Endothelial cell (in vitro differentiated cells): ENCODE measurements at regions not wholly inside any gene's neighbourhood (a gene's known extent, or its start where the extent isn't known, plus 50 kb on each side); places are given as distances from the start of the nearest gene placed in this dataset.

Source experiments
- DNase-seq: peaks from one replicate; pipeline ENCODE4 v3.0.0; 2021; ENCODE audit warnings: low spot score
- H3K27ac Mint-ChIP-seq: one replicate; pipeline ENCODE4 v1.8.0; 2021; ENCODE audit warnings: mixed read lengths, inconsistent platforms; ENCODE audit not compliant: unreplicated experiment
- H3K27me3 Mint-ChIP-seq: one replicate; pipeline ENCODE4 v1.8.0; 2021; ENCODE audit warnings: mild to moderate bottlenecking, moderate library complexity, mixed read lengths, inconsistent platforms; ENCODE audit not compliant: unreplicated experiment
- H3K36me3 Mint-ChIP-seq: one replicate; pipeline ENCODE4 v1.8.0; 2021; ENCODE audit warnings: mild to moderate bottlenecking, low read depth, mixed read lengths, inconsistent platforms; ENCODE audit not compliant: unreplicated experiment
- H3K4me1 Mint-ChIP-seq: one replicate; pipeline ENCODE4 v1.8.0; 2021; ENCODE audit warnings: mild to moderate bottlenecking, mixed read lengths, inconsistent platforms; ENCODE audit not compliant: unreplicated experiment
- H3K4me3 Mint-ChIP-seq: one replicate; pipeline ENCODE4 v1.8.0; 2021; ENCODE audit warnings: mild to moderate bottlenecking, mixed read lengths, inconsistent platforms; ENCODE audit not compliant: unreplicated experiment
- H3K9me3 Mint-ChIP-seq: one replicate; pipeline ENCODE4 v1.8.0; 2021; ENCODE audit warnings: mixed read lengths, inconsistent platforms; ENCODE audit not compliant: unreplicated experiment
- TF ChIP-seq, protein P1 (sequence below): fragments of 200-600 bp; sonication (generic); IDR thresholded peaks from one replicate; pipeline ENCODE4 v1.5.0; 2021; ENCODE audit warnings: antibody characterized with exemption; ENCODE audit not compliant: unreplicated experiment

DNA sequence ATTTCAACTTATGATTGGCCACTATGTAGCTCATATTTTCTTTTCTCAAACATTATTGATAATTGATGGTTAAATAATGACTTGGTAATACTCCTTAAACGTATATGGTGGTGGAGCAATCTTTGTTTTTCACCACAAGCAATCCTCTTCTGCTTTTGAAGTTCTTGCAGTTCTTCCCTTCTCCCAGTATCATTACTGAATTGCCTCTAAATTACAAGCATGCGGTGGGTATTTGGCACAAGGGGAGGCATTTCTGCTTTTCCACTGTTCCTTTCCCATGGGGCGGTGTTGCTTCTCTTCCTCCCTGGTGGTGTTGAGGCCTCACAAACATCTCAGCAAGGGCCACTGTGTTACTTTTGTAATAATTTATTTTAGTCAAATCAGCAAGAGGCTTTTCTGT lies 234.4 kb upstream of the RXFP2 start:
- H3K27me3 Mint-ChIP-seq, result no peaks in the 10 kb centered on the region
- no peaks in the 10 kb centered on the region for H3K9me3 Mint-ChIP-seq
- H3K4me1 Mint-ChIP-seq, result no peaks in the 10 kb centered on the region
- no peak overlapping the region for H3K27ac Mint-ChIP-seq
- DNase-seq, result no peak
- TF ChIP-seq, protein P1, sequence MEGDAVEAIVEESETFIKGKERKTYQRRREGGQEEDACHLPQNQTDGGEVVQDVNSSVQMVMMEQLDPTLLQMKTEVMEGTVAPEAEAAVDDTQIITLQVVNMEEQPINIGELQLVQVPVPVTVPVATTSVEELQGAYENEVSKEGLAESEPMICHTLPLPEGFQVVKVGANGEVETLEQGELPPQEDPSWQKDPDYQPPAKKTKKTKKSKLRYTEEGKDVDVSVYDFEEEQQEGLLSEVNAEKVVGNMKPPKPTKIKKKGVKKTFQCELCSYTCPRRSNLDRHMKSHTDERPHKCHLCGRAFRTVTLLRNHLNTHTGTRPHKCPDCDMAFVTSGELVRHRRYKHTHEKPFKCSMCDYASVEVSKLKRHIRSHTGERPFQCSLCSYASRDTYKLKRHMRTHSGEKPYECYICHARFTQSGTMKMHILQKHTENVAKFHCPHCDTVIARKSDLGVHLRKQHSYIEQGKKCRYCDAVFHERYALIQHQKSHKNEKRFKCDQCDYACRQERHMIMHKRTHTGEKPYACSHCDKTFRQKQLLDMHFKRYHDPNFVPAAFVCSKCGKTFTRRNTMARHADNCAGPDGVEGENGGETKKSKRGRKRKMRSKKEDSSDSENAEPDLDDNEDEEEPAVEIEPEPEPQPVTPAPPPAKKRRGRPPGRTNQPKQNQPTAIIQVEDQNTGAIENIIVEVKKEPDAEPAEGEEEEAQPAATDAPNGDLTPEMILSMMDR, result no peak
- no peaks in the 10 kb centered on the region for H3K36me3 Mint-ChIP-seq
- H3K4me3 Mint-ChIP-seq, result no peak overlapping the region

DNA sequence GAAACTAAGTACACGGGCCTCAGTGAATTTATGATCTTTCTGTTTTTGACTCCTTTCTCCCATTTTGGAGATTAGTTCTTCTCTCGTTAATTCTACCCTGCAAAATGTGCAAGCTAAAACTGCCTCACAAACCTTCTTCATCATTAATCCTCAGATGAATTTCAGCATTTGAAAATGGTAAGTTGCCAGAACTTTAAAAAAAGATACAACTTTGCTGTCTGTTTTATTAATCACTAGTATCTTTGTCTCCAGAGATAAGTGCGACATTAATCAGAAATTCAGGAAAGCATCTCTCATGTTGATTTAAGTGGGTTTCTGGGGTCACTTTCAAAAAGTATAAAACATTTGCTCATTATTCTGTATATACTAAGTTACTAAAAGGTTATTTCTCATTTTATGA lies 227.0 kb upstream of the RXFP2 start:
- Mint-ChIP-seq H3K4me1 (no peaks in the 10 kb centered on the region), H3K27ac (no peak overlapping the region), H3K27me3 (no peaks in the 10 kb centered on the region), H3K4me3 (no peak overlapping the region), H3K9me3 (no peaks in the 10 kb centered on the region), H3K36me3 (no peaks in the 10 kb centered on the region)
- TF ChIP-seq, protein P1, result no peak
- no peak for DNase-seq

GRCh38 chr13:31514932-31515331 lies 224.4 kb upstream of the RXFP2 start:
- H3K9me3 Mint-ChIP-seq, result no peaks in the 10 kb centered on the region
- TF ChIP-seq, protein P1, result no peak

GRCh38 chr13:31515427-31515826 lies 223.9 kb upstream of the RXFP2 start:
- Mint-ChIP-seq H3K9me3 (no peaks in the 10 kb centered on the region), H3K27ac (no peak overlapping the region), H3K4me1 (no peaks in the 10 kb centered on the region), H3K36me3 (no peaks in the 10 kb centered on the region), H3K27me3 (peaks cover 3% of the 10 kb centered on the region), H3K4me3 (no peak overlapping the region)
- DNase-seq, result no peak
- TF ChIP-seq, protein P1, result no peak

More at GRCh38 chr13:31514932-31515331, 224.4 kb upstream of the RXFP2 start:
- no peaks in the 10 kb centered on the region for H3K4me1 Mint-ChIP-seq
- no peaks in the 10 kb centered on the region for H3K36me3 Mint-ChIP-seq
- H3K27me3 Mint-ChIP-seq, result peaks cover 3% of the 10 kb centered on the region
- DNase-seq, result no peak
- no peak overlapping the region for H3K4me3 Mint-ChIP-seq
- H3K27ac Mint-ChIP-seq, result no peak overlapping the region

DNA sequence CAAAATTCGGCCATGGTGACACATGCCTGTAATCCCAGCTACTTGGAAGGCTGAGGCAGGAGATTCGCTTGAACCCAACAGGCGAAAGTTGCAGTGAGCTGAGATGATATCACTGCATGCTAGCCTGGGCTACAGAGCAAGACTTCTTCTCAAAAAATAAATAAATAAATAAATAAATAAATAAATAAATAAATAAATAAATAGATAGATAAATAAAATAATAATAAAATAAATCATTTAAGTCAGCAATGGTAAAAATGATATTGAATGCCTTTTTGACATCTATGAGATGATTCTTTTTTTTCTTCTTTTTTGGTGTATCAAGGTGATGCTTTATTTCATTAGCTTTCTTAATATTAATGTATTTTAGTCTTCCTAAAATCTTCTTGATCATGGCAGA lies 221.7 kb upstream of the RXFP2 start:
- H3K27me3 Mint-ChIP-seq, result peaks cover 3% of the 10 kb centered on the region
- H3K4me1 Mint-ChIP-seq, result no peaks in the 10 kb centered on the region
- DNase-seq, result no peak
- TF ChIP-seq, protein P1, result no peak
- H3K36me3 Mint-ChIP-seq, result no peaks in the 10 kb centered on the region
- H3K9me3 Mint-ChIP-seq, result no peaks in the 10 kb centered on the region
- no peak overlapping the region for H3K4me3 Mint-ChIP-seq
- H3K27ac Mint-ChIP-seq, result no peak overlapping the region
